OCI-LY7 (cell line): ENCODE measurements at regions not wholly inside any gene's neighbourhood (a gene's known extent, or its start where the extent isn't known, plus 50 kb on each side); places are given as distances from the start of the nearest gene placed in this dataset.
"Not testable (repeated sequence)": the region's sequence is repeated elsewhere in the genome, so short reads cannot be mapped to it uniquely, and the experiment has no call there.

Source experiments
- CTCF ChIP-seq: fragments of 200-600 bp; sonication (generic); conservative IDR thresholded peaks from 2 replicates; pipeline ENCODE4 v1.5.1; 2014; ENCODE audit warnings: mild to moderate bottlenecking, antibody characterized with exemption, low read length, moderate library complexity, mixed read lengths
- EZH2phosphoT487 ChIP-seq: fragments of 200-600 bp; sonication (generic); IDR thresholded peaks from 2 replicates; pipeline ENCODE4 v1.6.1; 2018; ENCODE audit warnings: low read depth, borderline replicate concordance, mild to moderate bottlenecking, mixed run types, antibody characterized with exemption, low read length, moderate library complexity, mixed read lengths

GRCh38 chr17:34423315-34423714 lies 60.3 kb upstream of the CCL1 start:
- TF ChIP-seq CTCF, EZH2phosphoT487: not testable (repeated sequence)
